Thyroid gland (tissue), 4 donors: ENCODE measurements at regions not wholly inside any gene's neighbourhood (a gene's known extent, or its start where the extent isn't known, plus 50 kb on each side); places are given as distances from the start of the nearest gene placed in this dataset.

ENCODE experiments used
- DNase-seq, 2 donors: peaks; one replicate each; pipeline ENCODE4 v3.0.0-alpha.2; 2019
- H3K27ac ChIP-seq, 3 donors: fragments of 200-600 bp; sonication (generic); 1 replicate in 2 of 3; 2 replicates in 1 of 3; pipeline ENCODE4 v1.5.1; 2016 to 2019; ENCODE audit warnings: mild to moderate bottlenecking in 1 of 3, moderate library complexity in 1 of 3
- H3K27me3 ChIP-seq: fragments of 200-600 bp; sonication (generic); one replicate; pipeline ENCODE4 v1.5.1; 2019
- H3K36me3 ChIP-seq, 2 donors: fragments of 200-600 bp; sonication (generic); one replicate each; pipeline ENCODE4 v1.5.1; 2016 to 2019
- H3K4me1 ChIP-seq, 2 donors: fragments of 200-600 bp; sonication (generic); one replicate each; pipeline ENCODE4 v1.5.1; 2017 to 2019
- H3K4me3 ChIP-seq, 3 donors: fragments of 200-600 bp; sonication (generic); replicated peaks in 1 of 3; 1 replicate in 2 of 3; 2 replicates in 1 of 3; pipeline ENCODE4 v1.5.1; 2016; ENCODE audit warnings: mild to moderate bottlenecking in 1 of 3
- H3K9me3 ChIP-seq: fragments of 200-600 bp; sonication (generic); one replicate; pipeline ENCODE4 v1.5.1; 2017
- CTCF ChIP-seq, 6 experiments: fragments of 200-600 bp in 3 of 6; fragments of 450-650 bp in 3 of 6; sonication (generic) in 3 of 6; IDR thresholded peaks; one replicate each; pipeline ENCODE4 v1.5.1; 2016 to 2019; ENCODE audit warnings: antibody characterized with exemption in 6 of 6, mild to moderate bottlenecking in 2 of 6, inconsistent platforms in 1 of 6, moderate library complexity in 1 of 6
- POLR2A ChIP-seq, 2 donors: fragments of 450-650 bp; IDR thresholded peaks; one replicate each; pipeline ENCODE4 v1.6.1; 2017; ENCODE audit warnings: antibody characterized with exemption in 2 of 2, mild to moderate bottlenecking in 2 of 2, moderate library complexity in 1 of 2
- WGBS, 2 donors: methylation state at CpG; one replicate each; pipeline ENCODE4 v1.1.5; 2017; 5-methylcytosine and 5-hydroxymethylcytosine counted together
- intact Hi-C: fragments of 100-400 bp; cut with DNase I; formaldehyde crosslinking; loops from one replicate; pipeline ENCODE4 v1.15.1; 2023

GRCh38 chr12:67052981-67053380, 216.2 kb upstream of the CAND1 start:
- intact Hi-C loops = no loop called here
- TF ChIP-seq POLR2A (IDR thresholded peaks at IDR 0.05) (no peak), CTCF (IDR thresholded peaks at IDR 0.05) (no peak)

GRCh38 chr12:67056329-67056728, 212.8 kb upstream of the CAND1 start:
- no peak for DNase-seq
- Histone ChIP-seq H3K4me3 (no peak overlapping the region), H3K4me1 (no peaks in the 10 kb centered on the region), H3K36me3 (no peaks in the 10 kb centered on the region), H3K9me3 (no peaks in the 10 kb centered on the region), H3K27me3 (no peaks in the 10 kb centered on the region), H3K27ac (no peak overlapping the region)
- TF ChIP-seq POLR2A (IDR thresholded peaks at IDR 0.05) (no peak), CTCF (IDR thresholded peaks at IDR 0.05) (no peak)
- intact Hi-C loops = no loop called here

More at GRCh38 chr12:67052981-67053380, 216.2 kb upstream of the CAND1 start:
- DNase-seq = no peak
- H3K36me3 ChIP-seq = no peaks in the 10 kb centered on the region
- no peak overlapping the region for H3K4me3 ChIP-seq
- no peak overlapping the region for H3K27ac ChIP-seq
- H3K27me3 ChIP-seq = no peaks in the 10 kb centered on the region
- H3K4me1 ChIP-seq = no peaks in the 10 kb centered on the region
- no peaks in the 10 kb centered on the region for H3K9me3 ChIP-seq

- TF ChIP-seq POLR2A (IDR thresholded peaks at IDR 0.05) = no peak
- no peak for TF ChIP-seq CTCF (IDR thresholded peaks at IDR 0.05)
- Histone ChIP-seq H3K9me3 (no peaks in the 10 kb centered on the region), H3K4me3 (no peak overlapping the region), H3K36me3 (no peaks in the 10 kb centered on the region), H3K4me1 (no peaks in the 10 kb centered on the region), H3K27ac (no peak overlapping the region), H3K27me3 (no peaks in the 10 kb centered on the region)
- intact Hi-C loops = no loop called here
- no peak for DNase-seq
- 89% methylated on average over 5 of the region's 5 CpGs for WGBS, 2 donors
These were observed 212.1 kb upstream of the CAND1 start for GRCh38 chr12:67057072-67057471.

- no peak for DNase-seq
These were observed 207.0 kb upstream of the CAND1 start for GRCh38 chr12:67062193-67062592.

More at GRCh38 chr12:67062193-67062592, 207.0 kb upstream of the CAND1 start:
- Histone ChIP-seq H3K27ac (no peak overlapping the region), H3K36me3 (no peaks in the 10 kb centered on the region), H3K27me3 (no peaks in the 10 kb centered on the region), H3K4me3 (no peak overlapping the region), H3K4me1 (no peaks in the 10 kb centered on the region), H3K9me3 (no peaks in the 10 kb centered on the region)
- intact Hi-C loops = no loop called here
- WGBS, 2 donors = 92 to 95% methylated on average over 2 of the region's 2 CpGs
- TF ChIP-seq CTCF (IDR thresholded peaks at IDR 0.05) (no peak), POLR2A (IDR thresholded peaks at IDR 0.05) (no peak)
